SK-N-SH (cell line): ENCODE measurements at regions not wholly inside any gene's neighbourhood (a gene's known extent, or its start where the extent isn't known, plus 50 kb on each side); places are given as distances from the start of the nearest gene placed in this dataset.

ENCODE experiments used
- CTCF ChIA-PET: fragments of 300-600, 350-600 bp; formaldehyde crosslinking; extraction: SDS; loops from one replicate; lab custom pipeline; 2021; lab: Yijun Ruan, JAX
- POLR2A ChIA-PET: fragments of 350-600 bp; sonication (Branson Sonifier 250); formaldehyde crosslinking; extraction: SDS; loops from one replicate; lab custom pipeline; 2020; ENCODE audit warnings: antibody characterized with exemption, inconsistent platforms; lab: Yijun Ruan, JAX
- DNase-seq: peaks from one replicate; pipeline ENCODE4 v3.0.0; 2012
- H2AFZ ChIP-seq: fragments of 200-600 bp; sonication (generic); 2 replicates; pipeline ENCODE4 v1.8.1; 2016; ENCODE audit warnings: antibody characterized with exemption, mild to moderate bottlenecking, low read depth
- H3F3A ChIP-seq: fragments of 200-600 bp; sonication (generic); replicated peaks from 2 replicates; pipeline ENCODE3; 2016; ENCODE audit warnings: antibody characterized with exemption, mild to moderate bottlenecking; ENCODE audit not compliant: insufficient read depth
- H3K27ac ChIP-seq, 2 experiments: fragments of 200-500 bp in 1 of 2; fragments of 200-600 bp in 1 of 2; sonication (Bioruptor generic) in 1 of 2; sonication (generic), shearing (Covaris generic) in 1 of 2; 2 replicates each; pipeline versions ENCODE4 v1.5.1 to v1.6.1; 2014 to 2016; ENCODE audit warnings: low read depth in 2 of 2, inconsistent platforms in 1 of 2, low read length in 1 of 2, mild to moderate bottlenecking in 1 of 2, mixed read lengths in 1 of 2
- H3K27me3 ChIP-seq: fragments of 200-600 bp; sonication (generic), shearing (Covaris generic); 2 replicates; pipeline ENCODE4 v1.6.1; 2016; ENCODE audit warnings: mixed run types; ENCODE audit not compliant: insufficient read depth
- H3K36me3 ChIP-seq, 2 experiments: fragments of 200-500 bp in 1 of 2; fragments of 200-600 bp in 1 of 2; sonication (Bioruptor generic) in 1 of 2; sonication (generic) in 1 of 2; replicated peaks in 1 of 2; 2 replicates each; pipeline versions ENCODE3 to v1.5.1; 2014 to 2016; ENCODE audit warnings: low read length in 1 of 2, mild to moderate bottlenecking in 1 of 2; ENCODE audit not compliant: insufficient read depth in 2 of 2, control insufficient read depth in 1 of 2
- H3K4me1 ChIP-seq, 2 experiments: fragments of 200-500 bp in 1 of 2; fragments of 200-600 bp in 1 of 2; sonication (Bioruptor generic) in 1 of 2; sonication (generic), shearing (Covaris generic) in 1 of 2; 2 replicates each; pipeline versions ENCODE4 v1.5.1 to v1.6.1; 2014 to 2016; ENCODE audit warnings: low read depth in 1 of 2, low read length in 1 of 2, mixed run types in 1 of 2; ENCODE audit not compliant: insufficient read depth in 2 of 2, control insufficient read depth in 1 of 2
- H3K4me2 ChIP-seq: fragments of 200-600 bp; sonication (generic), shearing (Covaris generic); 2 replicates; pipeline ENCODE4 v1.6.1; 2017; ENCODE audit warnings: mixed run types
- H3K4me3 ChIP-seq, 2 experiments: fragments of 200-500 bp in 1 of 2; fragments of 200-600 bp in 1 of 2; sonication (Bioruptor generic) in 1 of 2; sonication (generic), shearing (Covaris generic) in 1 of 2; 2 replicates each; pipeline versions ENCODE4 v1.5.1 to v1.8.1; 2014 to 2016; ENCODE audit warnings: low read depth in 2 of 2, inconsistent platforms in 1 of 2, low read length in 1 of 2, mild to moderate bottlenecking in 1 of 2, mixed read lengths in 1 of 2, moderate library complexity in 1 of 2
- H3K79me2 ChIP-seq: fragments of 200-600 bp; sonication (generic); 2 replicates; pipeline ENCODE4 v1.8.1; 2017; ENCODE audit warnings: mild to moderate bottlenecking; ENCODE audit not compliant: insufficient read depth
- H3K9ac ChIP-seq: fragments of 200-600 bp; sonication (generic); 2 replicates; pipeline ENCODE4 v1.6.1; 2017; ENCODE audit warnings: mixed run types
- H3K9me2 ChIP-seq: fragments of 200-600 bp; sonication (generic); 2 replicates; pipeline ENCODE4 v1.6.1; 2017; ENCODE audit warnings: mixed run types
- H3K9me3 ChIP-seq: fragments of 200-600 bp; sonication (generic); 2 replicates; pipeline ENCODE4 v1.6.1; 2017; ENCODE audit warnings: mixed run types, mild to moderate bottlenecking, moderate library complexity
- H4K20me1 ChIP-seq: fragments of 200-600 bp; sonication (generic); 2 replicates; pipeline ENCODE4 v1.6.1; 2017; ENCODE audit warnings: mild to moderate bottlenecking, mixed run types; ENCODE audit not compliant: insufficient read depth
- CHD2 ChIP-seq: fragments of 150-350 bp; IDR thresholded peaks from 2 replicates; pipeline ENCODE4 v1.6.1; 2018; ENCODE audit warnings: low read length; ENCODE audit not compliant: partially characterized antibody
- ELF1 ChIP-seq: IDR thresholded peaks from 2 replicates; pipeline ENCODE4 v1.4.0; 2012
- EP300 ChIP-seq, 2 experiments: IDR thresholded peaks; 2 replicates each; pipeline versions ENCODE4 v1.4.0 to v1.6.1; 2012; ENCODE audit warnings: borderline replicate concordance in 1 of 2, low read depth in 1 of 2, low read length in 1 of 2
- EZH2phosphoT487 ChIP-seq: fragments of 200-600 bp; sonication (generic); IDR thresholded peaks from 2 replicates; pipeline ENCODE4 v1.6.1; 2017; ENCODE audit warnings: low read depth, mixed run types, mild to moderate bottlenecking, antibody characterized with exemption, moderate library complexity, borderline replicate concordance
- JUND ChIP-seq: IDR thresholded peaks from 2 replicates; pipeline ENCODE4 v1.4.0; 2012
- MEF2A ChIP-seq: IDR thresholded peaks from 2 replicates; pipeline ENCODE4 v1.4.0; 2012; ENCODE audit warnings: low read depth, borderline replicate concordance
- NRF1 ChIP-seq: IDR thresholded peaks from 2 replicates; pipeline ENCODE4 v1.6.1; 2012; ENCODE audit warnings: low read depth, mild to moderate bottlenecking, low read length
- POLR2AphosphoS5 ChIP-seq: IDR thresholded peaks from 2 replicates; pipeline ENCODE4 v1.6.1; 2012; ENCODE audit warnings: low read depth, low read length
- RAD21 ChIP-seq: IDR thresholded peaks from 2 replicates; pipeline ENCODE4 v1.6.1; 2012; ENCODE audit warnings: mild to moderate bottlenecking, low read length
- RCOR1 ChIP-seq: fragments of 150-350 bp; IDR thresholded peaks from 2 replicates; pipeline ENCODE4 v1.6.1; 2017; ENCODE audit warnings: antibody characterized with exemption, low read length
- RFX5 ChIP-seq: IDR thresholded peaks from 2 replicates; pipeline ENCODE4 v1.6.1; 2012; ENCODE audit warnings: mild to moderate bottlenecking, improper control_type of control experiment, low read length
- RXRA ChIP-seq: IDR thresholded peaks from 2 replicates; pipeline ENCODE4 v1.4.0; 2012; ENCODE audit warnings: low read depth, mild to moderate bottlenecking, borderline replicate concordance
- SIN3A ChIP-seq: IDR thresholded peaks from 2 replicates; pipeline ENCODE4 v1.6.1; 2012; ENCODE audit warnings: low read depth, mild to moderate bottlenecking, low read length, moderate library complexity, borderline replicate concordance
- SMC3 ChIP-seq: IDR thresholded peaks from 2 replicates; pipeline ENCODE4 v1.6.1; 2012; ENCODE audit warnings: low read depth, low read length, improper control_type of control experiment
- TAF1 ChIP-seq: IDR thresholded peaks from 2 replicates; pipeline ENCODE4 v1.6.1; 2012; ENCODE audit warnings: low read depth, mild to moderate bottlenecking, low read length, moderate library complexity, borderline replicate concordance
- TCF12 ChIP-seq: IDR thresholded peaks from 2 replicates; pipeline ENCODE4 v1.4.0; 2012
- WGBS: methylation state at CpG from one replicate; pipeline ENCODE4 v1.1.6; 2017; ENCODE audit warnings: low lambda C conversion rate; 5-methylcytosine and 5-hydroxymethylcytosine counted together
- TF ChIP-seq, protein P1 (sequence below): IDR thresholded peaks from 2 replicates; pipeline ENCODE4 v1.4.0; 2012; ENCODE audit warnings: low read depth, borderline replicate concordance
- TF ChIP-seq, protein P2 (sequence below): fragments of 150-350 bp; IDR thresholded peaks from 2 replicates; pipeline ENCODE4 v1.6.1; 2017; ENCODE audit warnings: antibody characterized with exemption, low read length, low read depth, borderline replicate concordance
- TF ChIP-seq, protein P3 (sequence below): IDR thresholded peaks from 2 replicates; pipeline ENCODE4 v1.4.0; 2012; ENCODE audit warnings: low read depth, borderline replicate concordance

DNA sequence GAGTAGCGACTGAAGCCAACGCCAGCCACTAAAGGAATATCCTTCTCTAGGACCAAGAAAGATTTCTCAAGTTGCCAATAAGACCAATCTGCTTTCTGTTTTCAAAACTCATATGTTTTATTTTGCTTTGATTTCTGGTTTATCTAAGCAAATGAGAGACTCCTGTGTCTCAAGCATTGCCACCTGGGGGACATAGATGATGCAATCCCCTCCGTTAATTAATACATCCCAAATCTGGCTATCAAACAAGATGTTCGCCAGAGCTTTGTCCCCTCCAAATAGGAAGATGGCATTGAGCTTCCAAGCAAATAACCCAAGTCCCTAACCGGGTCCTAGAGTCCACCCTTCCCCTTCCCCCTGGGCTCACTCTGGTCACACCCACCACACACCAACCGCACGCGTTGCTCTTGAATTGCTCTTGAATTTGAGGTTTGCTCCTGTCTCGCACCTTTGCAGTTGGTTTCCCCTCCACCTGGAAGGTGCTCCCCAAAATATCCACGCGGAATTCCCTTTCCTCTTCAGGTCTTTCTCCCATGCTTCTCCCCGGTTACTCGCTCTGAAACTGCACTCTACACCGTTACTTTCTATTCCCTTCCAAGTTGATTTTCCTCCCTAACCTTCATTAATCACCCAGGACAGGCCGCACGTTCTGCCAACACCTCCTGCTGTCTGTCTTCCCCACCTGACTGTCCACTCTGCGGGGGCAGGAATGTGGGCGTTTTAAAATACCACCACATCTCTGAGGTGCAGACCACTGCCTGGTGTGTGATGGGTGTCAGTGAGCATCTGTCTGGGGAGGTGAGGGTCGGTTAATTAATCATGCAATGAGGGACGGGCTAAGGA lies 64.1 kb upstream of the RNF32 start:
- Histone ChIP-seq H3K4me3 (no peak overlapping the region), H3K4me1 (no peaks in the 10 kb centered on the region), H3K9ac (no peak overlapping the region), H3K9me2 (no peaks in the 10 kb centered on the region), H2AFZ (no peak overlapping the region), H3K27ac (no peak overlapping the region), H4K20me1 (no peaks in the 10 kb centered on the region), H3K36me3 (no peaks in the 10 kb centered on the region), H3F3A (no peaks in the 10 kb centered on the region), H3K9me3 (no peaks in the 10 kb centered on the region), H3K4me2 (no peak overlapping the region), H3K27me3 (no peaks in the 10 kb centered on the region), H3K79me2 (no peaks in the 10 kb centered on the region)
- ChIA-PET POLR2A (no interaction called here), CTCF (no interaction called here)
- WGBS = 55% methylated on average over 20 of the region's 20 CpGs
- DNase-seq = no peak
- TF ChIP-seq POLR2AphosphoS5 (no peak), SMC3 (no peak), NRF1 (no peak), TAF1 (no peak), SIN3A (no peak), JUND (no peak), RFX5 (no peak), EP300 (IDR thresholded peaks at IDR 0.05; ENCODE audit: borderline replicate concordance in 1 of 2, low read depth in 1 of 2, low read length in 1 of 2) (no peak), CHD2 (no peak), RAD21 (no peak)
- TF ChIP-seq, protein P1, sequence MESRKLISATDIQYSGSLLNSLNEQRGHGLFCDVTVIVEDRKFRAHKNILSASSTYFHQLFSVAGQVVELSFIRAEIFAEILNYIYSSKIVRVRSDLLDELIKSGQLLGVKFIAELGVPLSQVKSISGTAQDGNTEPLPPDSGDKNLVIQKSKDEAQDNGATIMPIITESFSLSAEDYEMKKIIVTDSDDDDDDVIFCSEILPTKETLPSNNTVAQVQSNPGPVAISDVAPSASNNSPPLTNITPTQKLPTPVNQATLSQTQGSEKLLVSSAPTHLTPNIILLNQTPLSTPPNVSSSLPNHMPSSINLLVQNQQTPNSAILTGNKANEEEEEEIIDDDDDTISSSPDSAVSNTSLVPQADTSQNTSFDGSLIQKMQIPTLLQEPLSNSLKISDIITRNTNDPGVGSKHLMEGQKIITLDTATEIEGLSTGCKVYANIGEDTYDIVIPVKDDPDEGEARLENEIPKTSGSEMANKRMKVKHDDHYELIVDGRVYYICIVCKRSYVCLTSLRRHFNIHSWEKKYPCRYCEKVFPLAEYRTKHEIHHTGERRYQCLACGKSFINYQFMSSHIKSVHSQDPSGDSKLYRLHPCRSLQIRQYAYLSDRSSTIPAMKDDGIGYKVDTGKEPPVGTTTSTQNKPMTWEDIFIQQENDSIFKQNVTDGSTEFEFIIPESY = no peak

DNA sequence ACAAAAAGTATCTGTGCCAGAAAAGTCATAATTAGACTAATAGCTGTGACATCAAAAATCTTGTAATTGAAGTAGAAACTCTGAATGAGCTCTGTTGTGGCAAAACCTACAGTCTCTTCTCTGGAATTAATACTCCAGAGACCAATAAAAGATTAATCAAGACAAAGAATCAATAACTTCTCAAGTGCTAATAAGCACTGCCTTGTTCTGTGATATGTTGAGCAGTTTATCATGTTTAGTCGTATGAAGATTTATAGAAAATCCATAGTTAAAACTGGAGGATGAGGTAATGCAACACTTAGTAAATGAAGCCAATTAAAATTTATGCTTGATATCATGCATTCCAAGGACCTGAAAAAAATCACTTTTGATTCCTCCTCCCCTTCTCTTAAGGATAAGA lies 72.3 kb upstream of the RNF32 start:
- Histone ChIP-seq H3K4me1 (no peaks in the 10 kb centered on the region), H4K20me1 (no peaks in the 10 kb centered on the region), H3K9me3 (no peaks in the 10 kb centered on the region), H3K9me2 (no peaks in the 10 kb centered on the region), H3K27ac (no peak overlapping the region), H3K79me2 (no peaks in the 10 kb centered on the region), H3K4me2 (no peak overlapping the region), H3K36me3 (no peaks in the 10 kb centered on the region), H3K27me3 (no peaks in the 10 kb centered on the region), H3K4me3 (no peak overlapping the region), H2AFZ (no peak overlapping the region), H3F3A (no peaks in the 10 kb centered on the region), H3K9ac (no peak overlapping the region)
- 57% methylated on average over 1 of the region's 1 CpG for WGBS
- no peak for TF ChIP-seq POLR2AphosphoS5
- TF ChIP-seq RFX5 = no peak
- TF ChIP-seq EP300 (IDR thresholded peaks at IDR 0.05; ENCODE audit: borderline replicate concordance in 1 of 2, low read depth in 1 of 2, low read length in 1 of 2) = no peak
- TF ChIP-seq RXRA = no peak
- no peak for TF ChIP-seq ELF1
- TF ChIP-seq, protein P2, sequence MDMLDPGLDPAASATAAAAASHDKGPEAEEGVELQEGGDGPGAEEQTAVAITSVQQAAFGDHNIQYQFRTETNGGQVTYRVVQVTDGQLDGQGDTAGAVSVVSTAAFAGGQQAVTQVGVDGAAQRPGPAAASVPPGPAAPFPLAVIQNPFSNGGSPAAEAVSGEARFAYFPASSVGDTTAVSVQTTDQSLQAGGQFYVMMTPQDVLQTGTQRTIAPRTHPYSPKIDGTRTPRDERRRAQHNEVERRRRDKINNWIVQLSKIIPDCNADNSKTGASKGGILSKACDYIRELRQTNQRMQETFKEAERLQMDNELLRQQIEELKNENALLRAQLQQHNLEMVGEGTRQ = no peak
- no peak for TF ChIP-seq NRF1
- TF ChIP-seq SMC3 = no peak
- no peak for TF ChIP-seq MEF2A
- TF ChIP-seq, protein P3, sequence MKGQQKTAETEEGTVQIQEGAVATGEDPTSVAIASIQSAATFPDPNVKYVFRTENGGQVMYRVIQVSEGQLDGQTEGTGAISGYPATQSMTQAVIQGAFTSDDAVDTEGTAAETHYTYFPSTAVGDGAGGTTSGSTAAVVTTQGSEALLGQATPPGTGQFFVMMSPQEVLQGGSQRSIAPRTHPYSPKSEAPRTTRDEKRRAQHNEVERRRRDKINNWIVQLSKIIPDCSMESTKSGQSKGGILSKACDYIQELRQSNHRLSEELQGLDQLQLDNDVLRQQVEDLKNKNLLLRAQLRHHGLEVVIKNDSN = no peak
- TF ChIP-seq RCOR1 = no peak
- no peak for TF ChIP-seq TCF12
- TF ChIP-seq JUND = no peak
- no peak for TF ChIP-seq EZH2phosphoT487
- CTCF ChIA-PET = interaction anchor here (0.6 to 1.4 kb wide), 3 partner anchors 10 to 1623 kb away, joined by 3 read pairs; no protein-coding TSS in a partner anchor
- POLR2A ChIA-PET = no interaction called here
- no peak for DNase-seq
